Spleen (tissue), 11 donors: ENCODE measurements at regions not wholly inside any gene's neighbourhood (a gene's known extent, or its start where the extent isn't known, plus 50 kb on each side); places are given as distances from the start of the nearest gene placed in this dataset.

ENCODE experiments used
- DNase-seq: peaks from one replicate; pipeline ENCODE4 v3.0.0-alpha.2; 2020
- H3K27ac ChIP-seq, 8 donors: fragments of 200-600 bp; sonication (generic) in 7 of 8; 1 replicate in 4 of 8; 2 replicates in 4 of 8; pipeline versions ENCODE4 v1.5.0 to v1.8.0; 2016 to 2021; ENCODE audit warnings: inconsistent platforms in 4 of 8, mild to moderate bottlenecking in 4 of 8, moderate library complexity in 1 of 8
- H3K27me3 ChIP-seq, 7 donors: fragments of 200-600 bp; sonication (generic) in 6 of 7; replicated peaks in 1 of 7; 1 replicate in 4 of 7; 2 replicates in 3 of 7; pipeline versions ENCODE4 v1.5.0 to v1.8.0; 2016 to 2021; ENCODE audit warnings: inconsistent platforms in 3 of 7, mild to moderate bottlenecking in 1 of 7
- H3K36me3 ChIP-seq, 6 donors: fragments of 200-600 bp; sonication (generic) in 5 of 6; 1 replicate in 4 of 6; 2 replicates in 2 of 6; pipeline versions ENCODE4 v1.5.0 to v1.8.0; 2016 to 2021; ENCODE audit warnings: inconsistent platforms in 2 of 6
- H3K4me1 ChIP-seq, 6 donors: fragments of 200-600 bp; sonication (generic) in 5 of 6; 1 replicate in 3 of 6; 2 replicates in 3 of 6; pipeline versions ENCODE4 v1.5.0 to v1.8.0; 2016 to 2021; ENCODE audit warnings: inconsistent platforms in 3 of 6
- H3K4me3 ChIP-seq, 8 donors: fragments of 200-600 bp; sonication (generic) in 7 of 8; 1 replicate in 4 of 8; 2 replicates in 4 of 8; pipeline versions ENCODE4 v1.5.0 to v1.8.0; 2016 to 2021; ENCODE audit warnings: inconsistent platforms in 4 of 8, mild to moderate bottlenecking in 4 of 8, moderate library complexity in 2 of 8
- H3K9me3 ChIP-seq, 8 donors: fragments of 200-600 bp; sonication (generic) in 7 of 8; 1 replicate in 4 of 8; 2 replicates in 4 of 8; pipeline versions ENCODE4 v1.5.0 to v1.8.0; 2016 to 2021; ENCODE audit warnings: inconsistent platforms in 4 of 8
- POLR2A ChIP-seq, 3 donors: fragments of 450-650 bp; IDR thresholded peaks; one replicate each; pipeline ENCODE4 v1.5.1; 2017; ENCODE audit warnings: antibody characterized with exemption in 3 of 3, mild to moderate bottlenecking in 1 of 3
- POLR2AphosphoS5 ChIP-seq, 3 donors: sonication (generic); formaldehyde crosslinking; IDR thresholded peaks; one replicate each; pipeline ENCODE4 v1.5.1; 2017; ENCODE audit warnings: antibody characterized with exemption in 3 of 3
- WGBS, 5 donors: extraction: QIAGEN DNeasy Blood & Tissue Kit in 3 of 5; methylation state at CpG; one replicate each; pipeline versions ENCODE4 v1.1.5 to v1.1.7; 2013 to 2018; 5-methylcytosine and 5-hydroxymethylcytosine counted together
- intact Hi-C: fragments of 100-400 bp; cut with DNase I; formaldehyde crosslinking; loops from one replicate; pipeline ENCODE4 v1.15.0; 2023; ENCODE audit warnings: low total_unique reads
- TF ChIP-seq, protein P1 (sequence below), 11 experiments: fragments of 200-600 bp in 7 of 11; fragments of 450-650 bp in 4 of 11; sonication (generic) in 4 of 11; IDR thresholded peaks in 8 of 11; conservative IDR thresholded peaks in 3 of 11; 1 replicate in 7 of 11; 2 replicates in 4 of 11; pipeline versions ENCODE4 v1.4.0 to v1.8.0; 2016 to 2021; ENCODE audit warnings: antibody characterized with exemption in 11 of 11, inconsistent platforms in 4 of 11, mild to moderate bottlenecking in 1 of 11
- donor health status: healthy with polysubstance abuse.
- donor health status: DM: no; HTN: no; CAD: no; lungs with moderate emphysema.
- donor health status: DM: no; HTN: no; CAD: no.
- donor health status: Bipolar disorder and iron deficiency.
- donor health status: healthy.
- donor health status: DM: no; HTN: no; CAD: no.
- donor health status: DM: yes; HTN: yes; CAD: no.

DNA sequence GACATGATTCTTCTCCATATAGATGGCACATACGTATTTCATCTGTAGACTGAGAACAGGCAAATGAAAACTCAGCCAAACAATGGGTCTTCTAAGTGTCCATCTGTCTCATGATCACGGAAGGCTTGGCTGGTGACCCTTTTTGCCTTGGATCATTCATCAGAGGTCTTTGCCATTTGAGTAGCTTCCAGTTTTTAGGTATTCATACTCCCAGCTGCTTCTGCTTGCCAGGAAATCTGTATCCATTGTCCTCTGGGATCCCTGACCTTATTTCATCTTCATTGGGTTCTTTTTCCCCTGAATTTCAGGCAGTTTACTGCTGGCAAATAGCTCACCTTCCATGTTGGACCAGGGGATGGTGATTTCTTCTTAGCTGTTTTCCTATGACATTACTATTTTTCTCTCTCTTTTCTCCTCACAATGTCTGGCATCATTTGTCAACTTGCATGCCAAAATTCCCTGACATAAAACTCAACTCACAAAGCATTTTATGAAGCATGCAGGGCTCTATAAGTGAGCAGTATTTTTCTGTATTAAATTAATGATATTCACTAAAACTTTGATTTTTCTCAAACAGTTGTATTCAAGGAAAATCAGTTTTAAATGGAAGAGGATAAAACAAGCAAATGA lies 241.2 kb downstream of the DNAJB9 start:
- WGBS, 5 donors, result 63 to 84% (median 79%) methylated on average over 2 of the region's 2 CpGs
- no peaks in the 10 kb centered on the region for H3K4me1 ChIP-seq
- no peak for DNase-seq

DNA sequence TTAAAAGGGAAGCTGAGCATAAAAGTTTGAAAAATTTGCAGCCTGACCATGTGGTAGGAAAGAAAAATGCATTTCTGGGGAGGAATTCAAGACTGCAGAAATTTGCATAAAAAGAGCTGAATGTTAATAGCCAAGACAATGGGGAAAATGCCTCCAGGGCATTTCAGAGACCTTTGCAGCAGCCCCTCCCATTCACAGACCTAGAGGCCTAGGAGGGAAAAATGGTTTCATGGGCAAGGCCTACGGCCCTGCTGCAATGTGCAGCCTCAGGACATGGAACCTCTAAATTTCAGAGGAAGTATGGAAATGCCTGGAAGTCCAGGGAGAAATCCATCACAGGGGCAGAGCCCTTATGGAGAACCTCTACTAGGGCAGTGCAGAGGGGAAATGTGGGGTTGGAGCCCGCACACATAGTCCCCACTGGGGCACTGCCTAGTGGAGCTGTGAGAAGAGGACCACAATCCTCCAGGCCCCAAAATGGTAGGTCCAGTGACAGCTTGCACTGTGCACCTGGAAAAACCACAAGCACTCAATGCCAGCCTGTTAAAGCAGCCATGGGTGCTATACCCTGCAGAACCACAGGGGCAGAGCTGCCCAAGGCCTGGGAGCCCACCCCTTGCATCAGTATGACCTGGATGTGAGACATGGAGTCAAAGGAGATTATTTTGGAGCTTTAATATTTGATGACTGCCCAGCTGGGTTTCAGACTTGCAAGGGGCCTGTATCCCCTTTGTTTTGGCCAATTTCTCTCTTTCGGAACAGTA lies 243.8 kb downstream of the DNAJB9 start:
- DNase-seq, result no peak
- Histone ChIP-seq H3K4me3 (no peak overlapping the region), H3K27ac (no peak overlapping the region), H3K9me3 (no peaks in the 10 kb centered on the region), H3K4me1 (no peaks in the 10 kb centered on the region), H3K27me3 (no peaks in the 10 kb centered on the region), H3K36me3 (no peaks in the 10 kb centered on the region)
- 68 to 93% (median 77%) methylated on average over 3 of the region's 3 CpGs for WGBS, 5 donors
- TF ChIP-seq POLR2A (IDR thresholded peaks at IDR 0.05), result no peak
- TF ChIP-seq, protein P1, sequence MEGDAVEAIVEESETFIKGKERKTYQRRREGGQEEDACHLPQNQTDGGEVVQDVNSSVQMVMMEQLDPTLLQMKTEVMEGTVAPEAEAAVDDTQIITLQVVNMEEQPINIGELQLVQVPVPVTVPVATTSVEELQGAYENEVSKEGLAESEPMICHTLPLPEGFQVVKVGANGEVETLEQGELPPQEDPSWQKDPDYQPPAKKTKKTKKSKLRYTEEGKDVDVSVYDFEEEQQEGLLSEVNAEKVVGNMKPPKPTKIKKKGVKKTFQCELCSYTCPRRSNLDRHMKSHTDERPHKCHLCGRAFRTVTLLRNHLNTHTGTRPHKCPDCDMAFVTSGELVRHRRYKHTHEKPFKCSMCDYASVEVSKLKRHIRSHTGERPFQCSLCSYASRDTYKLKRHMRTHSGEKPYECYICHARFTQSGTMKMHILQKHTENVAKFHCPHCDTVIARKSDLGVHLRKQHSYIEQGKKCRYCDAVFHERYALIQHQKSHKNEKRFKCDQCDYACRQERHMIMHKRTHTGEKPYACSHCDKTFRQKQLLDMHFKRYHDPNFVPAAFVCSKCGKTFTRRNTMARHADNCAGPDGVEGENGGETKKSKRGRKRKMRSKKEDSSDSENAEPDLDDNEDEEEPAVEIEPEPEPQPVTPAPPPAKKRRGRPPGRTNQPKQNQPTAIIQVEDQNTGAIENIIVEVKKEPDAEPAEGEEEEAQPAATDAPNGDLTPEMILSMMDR (IDR thresholded peaks at IDR 0.05 in 8 of 11, conservative IDR thresholded peaks at IDR 0.05 in 3 of 11), result no peak
- no peak for TF ChIP-seq POLR2AphosphoS5 (IDR thresholded peaks at IDR 0.05)
- intact Hi-C loops, result no loop called here

More for the DNA sequence above, 241.2 kb downstream of the DNAJB9 start:
- no peaks in the 10 kb centered on the region for H3K27me3 ChIP-seq
- TF ChIP-seq POLR2AphosphoS5 (IDR thresholded peaks at IDR 0.05) (no peak), POLR2A (IDR thresholded peaks at IDR 0.05) (no peak)
- TF ChIP-seq, protein P1 (IDR thresholded peaks at IDR 0.05 in 8 of 11, conservative IDR thresholded peaks at IDR 0.05 in 3 of 11), result no peak
- no peaks in the 10 kb centered on the region for H3K9me3 ChIP-seq
- no peak overlapping the region for H3K27ac ChIP-seq
- H3K4me3 ChIP-seq, result no peak overlapping the region
- no peaks in the 10 kb centered on the region for H3K36me3 ChIP-seq
- intact Hi-C loops, result no loop called here

DNA sequence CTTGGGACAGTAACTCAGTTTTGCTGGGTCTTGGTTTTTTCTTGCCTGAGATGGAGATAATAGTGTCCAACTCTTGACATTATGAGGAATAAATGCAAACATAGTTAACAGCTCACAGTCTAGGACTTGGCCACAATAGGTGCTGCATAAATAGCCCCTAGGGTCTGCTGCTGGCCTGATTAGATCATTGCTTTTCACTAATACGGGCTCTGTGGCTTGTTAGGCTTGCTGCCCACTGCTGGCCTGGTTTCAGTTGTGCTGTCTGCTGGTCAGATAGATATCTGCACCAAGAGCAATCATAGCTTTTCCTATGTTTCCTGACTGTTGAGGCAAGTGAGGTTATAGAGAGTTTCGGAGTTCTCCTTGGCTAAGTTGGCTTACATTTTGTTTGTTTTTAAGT lies 246.1 kb downstream of the DNAJB9 start:
- H3K9me3 ChIP-seq, result no peaks in the 10 kb centered on the region
- no peak for DNase-seq
- no peak overlapping the region for H3K4me3 ChIP-seq
- no peak overlapping the region for H3K27ac ChIP-seq
- no peaks in the 10 kb centered on the region for H3K36me3 ChIP-seq
- no peaks in the 10 kb centered on the region for H3K4me1 ChIP-seq
- TF ChIP-seq, protein P1 (IDR thresholded peaks at IDR 0.05 in 8 of 11, conservative IDR thresholded peaks at IDR 0.05 in 3 of 11), result no peak
- no peak for TF ChIP-seq POLR2A (IDR thresholded peaks at IDR 0.05)
- no peak for TF ChIP-seq POLR2AphosphoS5 (IDR thresholded peaks at IDR 0.05)
- H3K27me3 ChIP-seq, result no peaks in the 10 kb centered on the region
- 63 to 83% (median 73%) methylated on average over 2 of the region's 2 CpGs for WGBS, 5 donors
- intact Hi-C loops, result no loop called here

DNA sequence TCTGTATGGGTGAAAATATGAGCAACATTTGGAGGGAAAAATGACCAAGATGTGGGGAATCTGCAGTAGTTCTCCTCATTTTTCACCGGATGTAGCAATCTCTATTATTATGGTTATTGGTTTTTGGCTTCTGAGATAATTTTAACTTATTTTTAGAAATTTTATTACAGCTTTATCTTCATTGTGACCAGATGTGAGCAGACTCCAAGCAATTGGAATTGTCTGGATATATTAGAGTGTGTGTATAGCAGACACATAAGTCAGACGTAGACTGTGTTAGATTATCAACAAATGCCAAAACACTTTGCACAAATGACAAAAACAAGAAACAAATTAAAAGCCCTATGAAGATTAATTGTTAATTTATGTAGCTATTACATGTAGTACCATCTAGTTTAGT lies 249.1 kb downstream of the DNAJB9 start:
- WGBS, 5 donors, result 77 to 92% (median 86%) methylated on average over 2 of the region's 2 CpGs
- Histone ChIP-seq H3K36me3 (no peaks in the 10 kb centered on the region), H3K4me3 (no peak overlapping the region), H3K27ac (no peak overlapping the region), H3K4me1 (no peaks in the 10 kb centered on the region), H3K27me3 (no peaks in the 10 kb centered on the region), H3K9me3 (no peaks in the 10 kb centered on the region)
- TF ChIP-seq, protein P1 (IDR thresholded peaks at IDR 0.05 in 8 of 11, conservative IDR thresholded peaks at IDR 0.05 in 3 of 11), result no peak
- no peak for TF ChIP-seq POLR2AphosphoS5 (IDR thresholded peaks at IDR 0.05)
- TF ChIP-seq POLR2A (IDR thresholded peaks at IDR 0.05), result no peak
- DNase-seq, result no peak
- intact Hi-C loops, result no loop called here
